NOMO-1 treated with DMSO at 0.1 percent for 48 hours (cell line): ENCODE measurements at regions not wholly inside any gene's neighbourhood (a gene's known extent, or its start where the extent isn't known, plus 50 kb on each side); places are given as distances from the start of the nearest gene placed in this dataset.

Experiments used
- DNase-seq: peaks from one replicate; lab custom pipeline; 2025; ENCODE audit not compliant: unreplicated experiment; lab: John Stamatoyannopoulos, UW

- DNase-seq: no peak
Measured at GRCh38 chr17:53891726-53892125, 69.0 kb downstream of the KIF2B start.

- no peak for DNase-seq
Measured at GRCh38 chr17:53892222-53892621, 69.5 kb downstream of the KIF2B start.

- DNase-seq: no peak
Measured at GRCh38 chr17:53894591-53894990, 71.9 kb downstream of the KIF2B start.

GRCh38 chr17:53896047-53896446, 73.3 kb downstream of the KIF2B start:
- DNase-seq: peak; percentile 4

- DNase-seq: no peak
Measured at GRCh38 chr17:53900951-53901350, 78.2 kb downstream of the KIF2B start.

- DNase-seq: no peak
Measured at GRCh38 chr17:53907435-53907834, 84.7 kb downstream of the KIF2B start.

GRCh38 chr17:53909802-53910201, 87.1 kb downstream of the KIF2B start:
- DNase-seq: no peak

- DNase-seq: no peak
Measured at GRCh38 chr17:53912117-53912516, 89.4 kb downstream of the KIF2B start.

- DNase-seq: no peak
Measured at GRCh38 chr17:53919356-53919755, 96.6 kb downstream of the KIF2B start.

- no peak for DNase-seq
Measured at GRCh38 chr17:53924530-53925455, 102.1 kb downstream of the KIF2B start.

- no peak for DNase-seq
Measured at GRCh38 chr17:53932386-53932785, 109.7 kb downstream of the KIF2B start.

GRCh38 chr17:53934931-53935330, 112.2 kb downstream of the KIF2B start:
- no peak for DNase-seq

GRCh38 chr17:53941231-53941630, 118.5 kb downstream of the KIF2B start:
- no peak for DNase-seq

- no peak for DNase-seq
Measured at GRCh38 chr17:53942436-53942835, 119.7 kb downstream of the KIF2B start.

GRCh38 chr17:53942898-53943297, 120.2 kb downstream of the KIF2B start:
- no peak for DNase-seq

GRCh38 chr17:53948323-53948722, 125.6 kb downstream of the KIF2B start:
- no peak for DNase-seq

GRCh38 chr17:53949473-53950090, 126.9 kb downstream of the KIF2B start:
- DNase-seq: no peak

GRCh38 chr17:53950207-53950857, 127.6 kb downstream of the KIF2B start:
- DNase-seq: no peak

GRCh38 chr17:53950858-53951250, 128.1 kb downstream of the KIF2B start:
- DNase-seq: no peak

GRCh38 chr17:53971361-53971760, 148.6 kb downstream of the KIF2B start:
- DNase-seq: no peak

GRCh38 chr17:53979991-53980390, 157.3 kb downstream of the KIF2B start:
- DNase-seq: no peak

- DNase-seq: no peak
Measured at GRCh38 chr17:53996131-53996530, 173.4 kb downstream of the KIF2B start.
